RWPE1 (cell line): ENCODE measurements at regions not wholly inside any gene's neighbourhood (a gene's known extent, or its start where the extent isn't known, plus 50 kb on each side); places are given as distances from the start of the nearest gene placed in this dataset.

Experiments
- CTCF ChIA-PET: fragments of 350-600 bp; sonication (Branson Sonifier 250); formaldehyde crosslinking; extraction: SDS; loops from one replicate; lab custom pipeline; 2021; lab: Yijun Ruan, JAX
- POLR2A ChIA-PET: fragments of 400-600 bp; formaldehyde crosslinking; extraction: SDS; loops from one replicate; lab custom pipeline; 2020; ENCODE audit warnings: antibody characterized with exemption; ENCODE audit not compliant: low non-redundant PET; lab: Yijun Ruan, JAX
- DNase-seq: peaks from one replicate; pipeline ENCODE4 v3.0.0; 2012; ENCODE audit warnings: low spot score
- H3K27ac ChIP-seq: fragments of 450-650 bp; 2 replicates; pipeline ENCODE4 v1.5.1; 2017
- TF ChIP-seq, protein P1 (sequence below): fragments of 450-650 bp; conservative IDR thresholded peaks from 2 replicates; pipeline ENCODE4 v1.5.1; 2017; ENCODE audit warnings: low read depth, mild to moderate bottlenecking

DNA sequence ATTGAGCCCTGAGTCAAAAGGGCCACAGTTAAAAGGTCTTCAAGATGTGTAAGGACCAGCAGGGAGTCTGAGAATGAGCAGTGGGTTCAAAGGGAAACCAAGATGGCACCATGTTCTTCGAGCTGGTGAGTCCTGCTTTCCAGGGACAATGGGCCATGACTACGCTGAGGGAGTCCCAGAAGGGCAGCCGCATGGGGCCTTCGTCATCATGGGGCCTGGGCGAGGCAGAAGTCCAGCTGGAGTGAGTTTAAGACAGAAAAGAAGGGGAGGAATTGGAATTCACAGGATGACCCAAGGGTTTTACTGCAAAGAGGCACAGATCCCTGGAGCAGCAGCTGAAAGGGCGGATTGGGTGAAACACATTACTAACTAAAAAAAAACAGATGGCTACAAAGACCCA lies 340.8 kb upstream of the MYT1L start:
- TF ChIP-seq, protein P1, sequence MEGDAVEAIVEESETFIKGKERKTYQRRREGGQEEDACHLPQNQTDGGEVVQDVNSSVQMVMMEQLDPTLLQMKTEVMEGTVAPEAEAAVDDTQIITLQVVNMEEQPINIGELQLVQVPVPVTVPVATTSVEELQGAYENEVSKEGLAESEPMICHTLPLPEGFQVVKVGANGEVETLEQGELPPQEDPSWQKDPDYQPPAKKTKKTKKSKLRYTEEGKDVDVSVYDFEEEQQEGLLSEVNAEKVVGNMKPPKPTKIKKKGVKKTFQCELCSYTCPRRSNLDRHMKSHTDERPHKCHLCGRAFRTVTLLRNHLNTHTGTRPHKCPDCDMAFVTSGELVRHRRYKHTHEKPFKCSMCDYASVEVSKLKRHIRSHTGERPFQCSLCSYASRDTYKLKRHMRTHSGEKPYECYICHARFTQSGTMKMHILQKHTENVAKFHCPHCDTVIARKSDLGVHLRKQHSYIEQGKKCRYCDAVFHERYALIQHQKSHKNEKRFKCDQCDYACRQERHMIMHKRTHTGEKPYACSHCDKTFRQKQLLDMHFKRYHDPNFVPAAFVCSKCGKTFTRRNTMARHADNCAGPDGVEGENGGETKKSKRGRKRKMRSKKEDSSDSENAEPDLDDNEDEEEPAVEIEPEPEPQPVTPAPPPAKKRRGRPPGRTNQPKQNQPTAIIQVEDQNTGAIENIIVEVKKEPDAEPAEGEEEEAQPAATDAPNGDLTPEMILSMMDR: no peak
- ChIA-PET POLR2A (no interaction called here), CTCF (no interaction called here)
- no peak overlapping the region for H3K27ac ChIP-seq
- no peak for DNase-seq

DNA sequence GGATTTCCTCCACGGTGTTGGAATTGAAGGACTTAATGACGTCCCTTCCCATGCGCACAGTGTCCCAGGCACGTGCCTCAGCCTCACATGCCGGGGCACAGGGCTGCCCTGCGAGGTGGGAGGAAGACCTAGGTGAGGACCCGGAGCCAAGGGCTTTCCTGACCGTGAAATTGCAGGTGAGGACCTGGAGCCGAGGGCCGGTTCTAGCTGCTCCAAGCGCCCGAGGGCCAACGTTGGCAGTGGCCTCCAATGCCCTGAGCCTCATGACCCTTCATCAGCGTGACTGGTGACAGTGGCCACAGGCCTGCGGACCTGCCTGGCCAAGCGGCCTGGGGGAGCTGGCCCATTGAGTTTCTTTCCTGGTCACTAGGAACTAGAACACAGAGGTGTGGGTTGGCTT lies 338.2 kb upstream of the MYT1L start:
- no peak for DNase-seq
- POLR2A ChIA-PET: no interaction called here
- CTCF ChIA-PET: no interaction called here
- TF ChIP-seq, protein P1: no peak
- H3K27ac ChIP-seq: no peak overlapping the region

DNA sequence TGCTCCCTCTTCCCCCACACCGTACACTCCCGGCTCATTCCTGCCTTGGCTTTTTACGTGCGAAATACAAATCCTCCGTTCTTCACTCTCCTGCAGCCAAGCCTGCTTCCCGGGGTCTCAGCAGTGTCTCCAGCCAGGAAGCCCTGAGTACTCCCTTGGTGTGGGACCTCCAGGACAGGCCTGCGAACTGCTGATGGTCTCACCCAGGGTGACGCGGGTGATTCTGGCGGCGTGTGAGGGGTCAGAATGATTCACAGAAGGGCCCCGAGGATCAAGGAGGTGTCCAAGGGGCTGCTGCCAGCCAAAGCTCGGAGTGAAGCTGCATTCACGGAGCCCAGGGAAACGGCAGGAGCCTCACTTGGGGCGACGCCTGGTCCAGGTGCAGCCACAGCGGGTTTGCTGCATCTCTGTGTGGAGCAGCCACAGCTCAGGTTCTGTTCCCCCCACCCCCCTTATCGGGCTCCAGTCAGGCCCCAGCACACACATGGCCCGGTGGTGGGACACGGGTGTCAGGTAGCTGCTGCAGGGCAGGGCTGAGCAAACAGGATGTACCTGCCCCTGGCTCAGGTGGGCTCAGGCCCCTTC lies 337.7 kb upstream of the MYT1L start:
- no peak overlapping the region for H3K27ac ChIP-seq
- TF ChIP-seq, protein P1: no peak
- ChIA-PET CTCF (interaction anchor here (0.6 kb wide), 1 partner anchor 77 kb away, joined by 3 read pairs; no protein-coding TSS in a partner anchor), POLR2A (no interaction called here)
- DNase-seq: no peak

DNA sequence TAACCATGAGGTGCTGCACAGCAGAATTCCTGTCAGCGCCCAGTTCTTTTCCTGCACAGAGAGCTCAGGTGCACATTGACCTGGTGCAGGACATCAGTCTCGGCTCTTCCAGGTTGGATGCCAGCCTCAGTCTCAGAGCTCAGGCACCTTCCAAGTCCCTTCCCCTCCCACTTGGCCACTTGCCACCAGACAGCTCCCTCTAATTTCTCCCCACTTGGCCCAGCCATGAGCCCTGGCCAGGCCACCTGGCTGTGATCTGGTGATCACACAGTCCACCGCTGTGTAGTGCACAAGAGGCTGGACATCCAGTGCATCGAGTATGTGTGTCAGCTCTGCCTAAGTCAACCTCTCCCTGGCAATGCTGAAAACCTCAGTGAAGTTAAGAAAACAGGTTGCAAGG lies 336.6 kb upstream of the MYT1L start:
- TF ChIP-seq, protein P1: no peak
- CTCF ChIA-PET: no interaction called here
- H3K27ac ChIP-seq: no peak overlapping the region
- no peak for DNase-seq
- POLR2A ChIA-PET: no interaction called here

DNA sequence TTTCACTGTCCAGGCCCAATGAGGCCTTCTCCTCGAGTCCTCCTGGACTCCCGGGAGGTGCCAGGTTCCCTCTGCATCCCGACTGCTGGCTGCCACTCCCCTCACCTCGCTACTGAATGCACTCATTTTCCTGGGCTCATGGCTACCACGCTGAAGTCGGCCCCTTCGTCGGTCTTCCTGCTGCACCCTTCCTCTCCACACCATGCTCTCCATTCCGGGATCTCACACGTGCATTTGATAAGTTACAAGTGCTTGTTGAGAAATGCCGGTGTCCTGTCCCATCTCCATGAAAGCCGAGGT lies 334.7 kb upstream of the MYT1L start:
- POLR2A ChIA-PET: no interaction called here
- no peak overlapping the region for H3K27ac ChIP-seq
- TF ChIP-seq, protein P1: no peak
- CTCF ChIA-PET: no interaction called here
- no peak for DNase-seq

DNA sequence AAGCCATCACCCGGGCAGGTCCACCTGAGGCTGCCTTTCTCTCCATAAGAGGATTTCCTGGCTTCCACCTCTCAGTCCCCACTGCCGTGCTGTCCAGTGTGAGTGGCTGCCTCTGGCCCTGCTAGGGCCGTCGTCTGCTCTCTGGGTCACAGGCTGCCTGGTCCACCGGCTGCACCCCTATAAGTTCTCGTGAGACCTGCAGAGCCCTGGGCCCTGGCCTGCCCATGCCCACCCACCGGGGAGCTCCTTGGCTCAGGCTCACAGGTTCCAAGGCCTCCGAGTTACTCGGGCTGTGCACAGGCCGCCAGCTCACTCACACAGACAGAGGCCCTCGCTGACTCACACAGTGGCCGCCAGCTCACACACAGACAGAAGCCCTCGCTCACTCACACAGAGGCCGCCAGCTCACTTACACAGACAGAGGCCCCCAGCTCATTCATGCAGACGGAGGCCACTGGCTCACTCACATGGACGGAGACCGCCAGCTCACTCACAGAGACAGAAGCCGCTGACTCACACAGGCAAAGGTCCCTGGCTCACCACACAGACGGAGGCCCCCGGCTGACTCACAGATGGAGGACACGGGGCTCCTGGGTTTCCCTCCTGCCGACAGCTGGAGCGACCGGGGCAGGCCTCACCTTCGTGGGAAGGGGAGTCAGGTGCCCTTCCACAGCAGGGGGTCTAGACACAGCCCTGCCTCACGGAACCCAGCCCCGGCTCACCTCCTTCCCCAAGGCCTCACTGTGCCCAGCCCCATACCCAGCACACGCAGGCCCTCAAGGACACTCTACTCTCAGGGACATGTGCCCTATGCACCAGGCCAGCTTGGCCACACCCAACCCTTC lies 334.1 kb upstream of the MYT1L start:
- H3K27ac ChIP-seq: no peak overlapping the region
- CTCF ChIA-PET: no interaction called here
- TF ChIP-seq, protein P1: no peak
- POLR2A ChIA-PET: no interaction called here
- peak; percentile 58 for DNase-seq
